ENCODE measurements at regions not wholly inside any gene's neighbourhood (a gene's known extent, or its start where the extent isn't known, plus 50 kb on each side); places are given as distances from the start of the nearest gene placed in this dataset.

DNA sequence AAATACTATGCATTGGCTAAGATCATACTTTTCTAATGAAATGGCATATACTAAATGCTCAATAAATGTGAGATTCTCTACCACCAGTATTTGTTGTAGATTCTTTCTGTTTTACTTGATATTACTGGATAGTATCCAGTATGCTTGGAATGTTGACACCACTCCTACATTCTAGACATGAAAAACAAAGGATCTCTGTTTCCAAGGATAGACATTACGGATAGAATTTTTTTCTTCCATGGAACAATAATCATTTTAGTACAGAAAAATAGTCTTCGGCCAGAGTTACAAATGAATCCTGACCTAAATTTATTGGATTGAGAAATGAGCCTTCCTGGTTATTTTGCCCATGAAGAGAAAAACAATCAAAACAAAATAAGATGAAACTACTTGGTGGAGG is 258.2 kb upstream of the NT5E start:
- Histone ChIP-seq H3K27me3 (ENCODE audit: control insufficient read depth, insufficient read depth, low read length) (no peaks in the 10 kb centered on the region), H3K27ac (ENCODE audit: low read depth in 2 of 2, low read length in 2 of 2) (no peak overlapping the region), H3K4me3 (ENCODE audit: low read length in 3 of 3) (no peak overlapping the region), H3K4me1 (ENCODE audit: control insufficient read depth in 2 of 3, insufficient read depth in 2 of 3, low read depth in 1 of 3, low read length in 3 of 3) (no peaks in the 10 kb centered on the region), H3K9ac (ENCODE audit: low read length in 3 of 3) (no peak overlapping the region), H3K36me3 (ENCODE audit: control insufficient read depth in 2 of 3, insufficient read depth in 3 of 3, low read length in 3 of 3) (no peaks in the 10 kb centered on the region), H3K9me3 (ENCODE audit: control insufficient read depth in 2 of 3, insufficient read depth in 1 of 3, low read length in 3 of 3) (peaks cover 0 to 9% (median 0%) of the 10 kb centered on the region in 3 donors)
- DNase-seq (no peak), FAIRE-seq (no peak)
- TF ChIP-seq, protein P1, sequence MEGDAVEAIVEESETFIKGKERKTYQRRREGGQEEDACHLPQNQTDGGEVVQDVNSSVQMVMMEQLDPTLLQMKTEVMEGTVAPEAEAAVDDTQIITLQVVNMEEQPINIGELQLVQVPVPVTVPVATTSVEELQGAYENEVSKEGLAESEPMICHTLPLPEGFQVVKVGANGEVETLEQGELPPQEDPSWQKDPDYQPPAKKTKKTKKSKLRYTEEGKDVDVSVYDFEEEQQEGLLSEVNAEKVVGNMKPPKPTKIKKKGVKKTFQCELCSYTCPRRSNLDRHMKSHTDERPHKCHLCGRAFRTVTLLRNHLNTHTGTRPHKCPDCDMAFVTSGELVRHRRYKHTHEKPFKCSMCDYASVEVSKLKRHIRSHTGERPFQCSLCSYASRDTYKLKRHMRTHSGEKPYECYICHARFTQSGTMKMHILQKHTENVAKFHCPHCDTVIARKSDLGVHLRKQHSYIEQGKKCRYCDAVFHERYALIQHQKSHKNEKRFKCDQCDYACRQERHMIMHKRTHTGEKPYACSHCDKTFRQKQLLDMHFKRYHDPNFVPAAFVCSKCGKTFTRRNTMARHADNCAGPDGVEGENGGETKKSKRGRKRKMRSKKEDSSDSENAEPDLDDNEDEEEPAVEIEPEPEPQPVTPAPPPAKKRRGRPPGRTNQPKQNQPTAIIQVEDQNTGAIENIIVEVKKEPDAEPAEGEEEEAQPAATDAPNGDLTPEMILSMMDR (IDR thresholded peaks at IDR 0.05; ENCODE audit: borderline replicate concordance, extremely low read depth, insufficient read depth): no peak
- intact Hi-C loops (cut with DNase I): no loop called here

DNA sequence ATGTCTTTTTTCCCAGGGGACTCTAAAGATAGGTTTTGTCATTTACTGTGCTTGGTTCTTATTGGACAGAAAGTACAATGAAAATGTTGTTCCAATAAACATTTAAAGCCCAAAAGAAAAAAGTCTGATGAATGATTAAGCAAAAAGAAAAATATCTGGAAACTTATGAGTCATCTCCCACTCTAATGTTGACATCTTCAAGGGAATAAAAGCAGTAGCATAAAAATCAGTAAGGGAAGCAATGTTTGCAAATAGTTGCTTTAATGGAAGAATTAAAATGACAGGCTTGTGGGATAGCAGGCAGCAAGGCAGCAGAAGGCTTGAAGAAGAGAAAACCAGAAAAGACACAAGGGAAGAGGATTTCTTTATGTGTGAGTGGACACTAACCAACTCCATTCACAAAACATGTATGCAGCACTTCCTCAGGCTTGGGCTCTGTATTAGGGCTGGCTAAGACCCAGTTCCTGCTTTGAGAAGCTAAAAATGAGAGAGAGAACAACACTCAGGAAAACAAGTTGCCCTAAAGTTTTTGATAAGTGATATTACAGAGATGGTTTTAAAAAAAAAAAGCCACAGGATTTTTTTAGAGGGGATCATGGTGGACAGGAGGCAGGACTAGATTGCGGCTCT is 263.2 kb upstream of the NT5E start:
- H3K4me3 ChIP-seq (ENCODE audit: low read length in 3 of 3): no peak overlapping the region
- intact Hi-C loops (cut with DNase I): no loop called here
- no peak overlapping the region for H3K9ac ChIP-seq (ENCODE audit: low read length in 3 of 3)
- DNase-seq (no peak), FAIRE-seq (no peak)
- H3K9me3 ChIP-seq (ENCODE audit: control insufficient read depth in 2 of 3, insufficient read depth in 1 of 3, low read length in 3 of 3): no peaks in the 10 kb centered on the region
- no peaks in the 10 kb centered on the region for H3K4me1 ChIP-seq (ENCODE audit: control insufficient read depth in 2 of 3, insufficient read depth in 2 of 3, low read depth in 1 of 3, low read length in 3 of 3)
- TF ChIP-seq, protein P1 (IDR thresholded peaks at IDR 0.05; ENCODE audit: borderline replicate concordance, extremely low read depth, insufficient read depth): no peak
- no peak overlapping the region for H3K27ac ChIP-seq (ENCODE audit: low read depth in 2 of 2, low read length in 2 of 2)
- H3K27me3 ChIP-seq (ENCODE audit: control insufficient read depth, insufficient read depth, low read length): no peaks in the 10 kb centered on the region
- no peaks in the 10 kb centered on the region for H3K36me3 ChIP-seq (ENCODE audit: control insufficient read depth in 2 of 3, insufficient read depth in 3 of 3, low read length in 3 of 3)

DNA sequence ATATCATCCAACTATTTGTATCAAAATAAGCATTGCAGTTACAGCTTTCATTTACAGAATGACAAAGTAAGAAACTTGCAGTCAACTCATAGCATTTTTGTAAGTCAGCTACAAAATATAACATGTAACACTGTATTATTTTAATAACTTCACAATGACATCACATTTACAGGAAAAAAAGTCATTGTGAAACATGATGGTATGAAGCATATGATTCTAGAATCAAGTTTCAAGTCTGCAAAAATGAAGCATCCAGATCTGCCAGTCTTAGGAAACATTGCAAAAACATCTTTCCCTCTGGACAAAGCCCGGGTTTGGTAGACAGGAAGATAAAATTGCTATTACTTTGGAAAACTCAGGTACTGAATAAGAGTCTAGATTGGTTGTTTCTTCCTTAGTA is 263.9 kb upstream of the NT5E start:
- DNase-seq (no peak), FAIRE-seq (no peak)
- Histone ChIP-seq H3K4me1 (ENCODE audit: control insufficient read depth in 2 of 3, insufficient read depth in 2 of 3, low read depth in 1 of 3, low read length in 3 of 3) (no peaks in the 10 kb centered on the region), H3K9me3 (ENCODE audit: control insufficient read depth in 2 of 3, insufficient read depth in 1 of 3, low read length in 3 of 3) (no peaks in the 10 kb centered on the region), H3K27ac (ENCODE audit: low read depth in 2 of 2, low read length in 2 of 2) (no peak overlapping the region), H3K4me3 (ENCODE audit: low read length in 3 of 3) (no peak overlapping the region), H3K27me3 (ENCODE audit: control insufficient read depth, insufficient read depth, low read length) (no peaks in the 10 kb centered on the region), H3K36me3 (ENCODE audit: control insufficient read depth in 2 of 3, insufficient read depth in 3 of 3, low read length in 3 of 3) (no peaks in the 10 kb centered on the region), H3K9ac (ENCODE audit: low read length in 3 of 3) (no peak overlapping the region)
- TF ChIP-seq, protein P1 (IDR thresholded peaks at IDR 0.05; ENCODE audit: borderline replicate concordance, extremely low read depth, insufficient read depth): no peak
- intact Hi-C loops (cut with DNase I): no loop called here

DNA sequence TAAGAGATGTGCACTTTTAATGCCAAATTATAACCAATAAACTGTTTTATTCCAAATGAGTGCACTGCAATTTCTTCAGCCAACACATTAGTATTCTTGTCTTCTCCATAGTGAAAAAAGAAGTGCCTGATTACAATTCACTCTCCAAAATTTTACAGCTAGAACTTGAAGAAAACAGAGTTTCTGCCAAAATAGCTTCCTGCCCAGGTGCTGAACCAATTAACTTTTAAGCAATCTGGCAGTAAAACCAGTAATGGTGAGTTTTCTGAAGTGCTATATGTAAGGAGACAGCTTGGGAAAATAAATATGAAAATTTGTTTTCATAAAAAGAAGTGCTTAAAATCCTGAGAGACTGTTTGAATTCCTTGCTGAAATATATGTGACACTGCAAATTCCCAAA is 266.0 kb upstream of the NT5E start:
- Histone ChIP-seq H3K4me1 (ENCODE audit: control insufficient read depth in 2 of 3, insufficient read depth in 2 of 3, low read depth in 1 of 3, low read length in 3 of 3) (no peaks in the 10 kb centered on the region), H3K4me3 (ENCODE audit: low read length in 3 of 3) (no peak overlapping the region), H3K9me3 (ENCODE audit: control insufficient read depth in 2 of 3, insufficient read depth in 1 of 3, low read length in 3 of 3) (no peaks in the 10 kb centered on the region), H3K9ac (ENCODE audit: low read length in 3 of 3) (no peak overlapping the region), H3K36me3 (ENCODE audit: control insufficient read depth in 2 of 3, insufficient read depth in 3 of 3, low read length in 3 of 3) (no peaks in the 10 kb centered on the region), H3K27me3 (ENCODE audit: control insufficient read depth, insufficient read depth, low read length) (no peaks in the 10 kb centered on the region), H3K27ac (ENCODE audit: low read depth in 2 of 2, low read length in 2 of 2) (no peak overlapping the region)
- FAIRE-seq: no peak
- no peak for DNase-seq
- TF ChIP-seq, protein P1 (IDR thresholded peaks at IDR 0.05; ENCODE audit: borderline replicate concordance, extremely low read depth, insufficient read depth): no peak
- intact Hi-C loops (cut with DNase I): no loop called here

Measured in kidney (tissue), 13 donors.